Peyer's patch (tissue), 4 donors: ENCODE measurements at regions not wholly inside any gene's neighbourhood (a gene's known extent, or its start where the extent isn't known, plus 50 kb on each side); places are given as distances from the start of the nearest gene placed in this dataset.

ENCODE experiments used
- DNase-seq, 3 donors: peaks; one replicate each; pipeline ENCODE4 v3.0.0-alpha.2; 2017 to 2019
- H3K27ac ChIP-seq, 4 donors: fragments of 200-600 bp; sonication (generic); one replicate each; pipeline ENCODE4 v1.5.1; 2016 to 2019
- H3K27me3 ChIP-seq, 2 donors: fragments of 200-600 bp; sonication (generic); one replicate each; pipeline ENCODE4 v1.5.1; 2019
- H3K36me3 ChIP-seq, 3 donors: fragments of 200-600 bp; sonication (generic); one replicate each; pipeline ENCODE4 v1.5.1; 2016 to 2019
- H3K4me1 ChIP-seq, 4 donors: fragments of 200-600 bp; sonication (generic); one replicate each; pipeline ENCODE4 v1.5.1; 2016 to 2019
- H3K4me3 ChIP-seq, 4 donors: fragments of 200-600 bp; sonication (generic); 1 replicate in 3 of 4; 2 replicates in 1 of 4; pipeline ENCODE4 v1.5.1; 2016 to 2019; ENCODE audit warnings: mild to moderate bottlenecking in 1 of 4
- H3K9me3 ChIP-seq, 4 donors: fragments of 200-600 bp; sonication (generic); one replicate each; pipeline ENCODE4 v1.5.1; 2016 to 2019; ENCODE audit warnings: mild to moderate bottlenecking in 1 of 4
- POLR2A ChIP-seq, 2 donors: fragments of 450-650 bp; IDR thresholded peaks; one replicate each; pipeline ENCODE4 v1.5.1; 2017; ENCODE audit warnings: antibody characterized with exemption in 2 of 2, mild to moderate bottlenecking in 2 of 2, moderate library complexity in 2 of 2
- TF ChIP-seq, protein P1 (sequence below), 6 experiments: fragments of 450-650 bp in 4 of 6; fragments of 200-600 bp in 2 of 6; sonication (generic) in 1 of 6; IDR thresholded peaks; one replicate each; pipeline ENCODE4 v1.5.1; 2017 to 2019; ENCODE audit warnings: antibody characterized with exemption in 6 of 6, mild to moderate bottlenecking in 3 of 6, moderate library complexity in 1 of 6

DNA sequence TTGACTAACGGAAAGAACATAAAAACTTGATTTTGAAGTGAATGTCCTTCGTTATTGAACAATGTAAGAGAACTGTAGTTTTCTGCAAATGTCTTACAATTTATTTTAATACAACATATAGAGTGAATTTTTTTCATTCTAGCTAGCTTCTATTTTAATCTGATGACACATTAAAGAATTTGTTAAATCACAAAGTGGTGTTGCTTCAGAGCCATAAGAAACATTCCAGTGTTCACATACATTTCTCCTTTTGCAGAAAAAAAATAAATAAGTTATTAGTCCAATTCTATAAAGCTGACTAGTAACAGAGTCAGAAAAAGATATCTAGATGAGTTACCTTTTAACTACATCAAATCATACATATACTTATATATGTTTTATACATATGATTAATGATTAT is 914.3 kb upstream of the SLC39A10 start:
- no peaks in the 10 kb centered on the region for H3K4me1 ChIP-seq
- no peak for TF ChIP-seq POLR2A (IDR thresholded peaks at IDR 0.05)
- TF ChIP-seq, protein P1, sequence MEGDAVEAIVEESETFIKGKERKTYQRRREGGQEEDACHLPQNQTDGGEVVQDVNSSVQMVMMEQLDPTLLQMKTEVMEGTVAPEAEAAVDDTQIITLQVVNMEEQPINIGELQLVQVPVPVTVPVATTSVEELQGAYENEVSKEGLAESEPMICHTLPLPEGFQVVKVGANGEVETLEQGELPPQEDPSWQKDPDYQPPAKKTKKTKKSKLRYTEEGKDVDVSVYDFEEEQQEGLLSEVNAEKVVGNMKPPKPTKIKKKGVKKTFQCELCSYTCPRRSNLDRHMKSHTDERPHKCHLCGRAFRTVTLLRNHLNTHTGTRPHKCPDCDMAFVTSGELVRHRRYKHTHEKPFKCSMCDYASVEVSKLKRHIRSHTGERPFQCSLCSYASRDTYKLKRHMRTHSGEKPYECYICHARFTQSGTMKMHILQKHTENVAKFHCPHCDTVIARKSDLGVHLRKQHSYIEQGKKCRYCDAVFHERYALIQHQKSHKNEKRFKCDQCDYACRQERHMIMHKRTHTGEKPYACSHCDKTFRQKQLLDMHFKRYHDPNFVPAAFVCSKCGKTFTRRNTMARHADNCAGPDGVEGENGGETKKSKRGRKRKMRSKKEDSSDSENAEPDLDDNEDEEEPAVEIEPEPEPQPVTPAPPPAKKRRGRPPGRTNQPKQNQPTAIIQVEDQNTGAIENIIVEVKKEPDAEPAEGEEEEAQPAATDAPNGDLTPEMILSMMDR (IDR thresholded peaks at IDR 0.05), result no peak
- no peaks in the 10 kb centered on the region for H3K36me3 ChIP-seq
- H3K27ac ChIP-seq, result no peak overlapping the region
- H3K27me3 ChIP-seq, result no peaks in the 10 kb centered on the region
- no peak for DNase-seq
- H3K9me3 ChIP-seq, result no peaks in the 10 kb centered on the region
- H3K4me3 ChIP-seq, result no peak overlapping the region

DNA sequence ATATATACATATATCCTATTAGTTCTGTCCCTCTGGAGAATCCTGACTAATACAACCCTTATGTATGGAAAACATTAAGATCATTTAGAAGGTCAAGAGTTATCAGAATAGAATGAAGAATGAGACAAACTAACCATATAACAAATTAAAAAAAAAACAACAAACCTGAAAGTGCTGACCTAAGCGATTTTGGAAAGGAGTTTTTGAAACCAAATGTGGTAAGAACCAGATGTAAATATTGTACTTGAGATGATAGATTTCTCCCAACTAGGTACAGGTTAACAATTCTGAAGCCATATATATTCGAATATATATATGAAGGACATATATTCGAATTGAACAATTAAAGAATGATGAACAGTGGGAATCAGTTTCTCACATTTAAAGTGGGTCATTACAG is 917.8 kb upstream of the SLC39A10 start:
- Histone ChIP-seq H3K4me3 (no peak overlapping the region), H3K27ac (no peak overlapping the region), H3K27me3 (no peaks in the 10 kb centered on the region), H3K36me3 (no peaks in the 10 kb centered on the region), H3K9me3 (no peaks in the 10 kb centered on the region), H3K4me1 (no peaks in the 10 kb centered on the region)
- TF ChIP-seq POLR2A (IDR thresholded peaks at IDR 0.05), result no peak
- TF ChIP-seq, protein P1 (IDR thresholded peaks at IDR 0.05), result no peak
- DNase-seq, result no peak

DNA sequence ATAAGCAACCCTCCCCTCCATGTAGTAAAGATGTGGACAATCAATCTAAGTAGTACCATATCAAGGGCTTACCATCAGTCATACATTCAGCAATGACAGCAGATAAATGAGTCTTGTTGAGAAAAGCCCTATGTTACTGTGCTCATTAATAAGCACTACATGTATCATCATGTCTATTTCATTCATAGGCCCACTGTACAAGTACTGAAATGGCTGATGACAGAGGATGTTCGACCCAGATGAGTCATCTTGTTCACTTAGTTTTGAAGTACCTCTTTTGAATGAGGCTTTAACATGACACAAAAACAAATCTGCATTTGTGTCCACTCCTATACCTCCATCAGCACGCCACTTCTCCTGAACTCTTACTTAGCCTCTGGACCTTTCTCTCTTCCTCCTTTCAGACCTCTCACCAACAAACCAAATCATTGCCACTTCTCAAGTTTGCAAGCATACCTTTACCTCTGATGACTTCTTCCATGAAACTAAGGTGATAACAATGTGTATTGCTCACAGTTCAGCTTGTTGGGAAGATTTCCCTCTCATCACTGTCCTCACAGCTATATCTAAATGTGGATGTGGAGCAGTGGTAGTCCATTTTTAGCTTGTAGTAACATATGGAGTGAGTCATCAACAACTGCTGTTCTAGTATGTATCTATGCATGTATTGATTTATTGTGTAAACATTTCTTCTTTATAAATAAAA is 921.0 kb upstream of the SLC39A10 start:
- Histone ChIP-seq H3K4me3 (no peak overlapping the region), H3K9me3 (no peaks in the 10 kb centered on the region), H3K4me1 (no peaks in the 10 kb centered on the region), H3K27me3 (no peaks in the 10 kb centered on the region), H3K36me3 (no peaks in the 10 kb centered on the region), H3K27ac (no peak overlapping the region)
- TF ChIP-seq, protein P1 (IDR thresholded peaks at IDR 0.05), result no peak
- no peak for TF ChIP-seq POLR2A (IDR thresholded peaks at IDR 0.05)
- DNase-seq, result no peak

DNA sequence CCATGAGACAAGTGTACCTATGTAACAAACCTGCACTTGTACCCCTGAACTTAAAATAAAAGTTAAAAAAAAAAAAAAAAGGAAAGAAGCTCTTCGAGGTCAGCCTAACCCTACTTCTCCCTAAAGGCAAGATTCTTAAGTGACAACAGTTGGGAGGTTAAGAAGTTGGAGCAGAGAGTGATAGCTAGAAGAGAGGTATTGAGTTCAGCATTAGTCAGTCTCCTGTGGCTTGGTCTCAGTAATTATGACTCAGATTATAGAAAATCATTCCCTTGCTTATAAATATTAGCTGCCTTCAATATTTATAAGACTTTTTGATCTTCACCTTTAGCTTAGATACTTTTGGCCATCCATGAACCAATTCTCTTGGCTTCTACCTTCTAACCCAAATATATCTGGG is 926.8 kb upstream of the SLC39A10 start:
- Histone ChIP-seq H3K27me3 (no peaks in the 10 kb centered on the region), H3K27ac (no peak overlapping the region), H3K36me3 (no peaks in the 10 kb centered on the region), H3K4me3 (no peak overlapping the region), H3K9me3 (no peaks in the 10 kb centered on the region), H3K4me1 (no peaks in the 10 kb centered on the region)
- DNase-seq, result no peak
- TF ChIP-seq, protein P1 (IDR thresholded peaks at IDR 0.05), result no peak
- TF ChIP-seq POLR2A (IDR thresholded peaks at IDR 0.05), result no peak

DNA sequence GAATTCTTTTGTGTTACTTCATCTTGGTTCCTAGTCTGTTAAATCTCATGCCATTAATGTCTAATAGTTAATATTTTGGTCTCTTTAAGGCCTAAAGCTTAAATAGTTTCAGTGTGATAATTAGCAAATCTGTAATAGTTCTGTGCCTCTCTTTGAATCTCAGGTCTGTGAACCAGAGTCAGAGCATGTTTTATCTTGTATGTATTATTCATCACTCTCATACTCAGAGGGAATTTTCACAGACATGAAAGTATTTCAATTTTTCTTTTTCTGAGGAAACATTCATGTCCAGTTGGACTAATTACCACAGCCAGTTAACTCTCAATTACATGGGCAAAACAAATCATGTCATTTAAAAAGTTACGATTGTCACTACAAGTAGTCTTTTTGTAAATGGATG is 931.9 kb upstream of the SLC39A10 start:
- Histone ChIP-seq H3K4me1 (no peaks in the 10 kb centered on the region), H3K9me3 (no peaks in the 10 kb centered on the region), H3K4me3 (no peak overlapping the region), H3K27me3 (no peaks in the 10 kb centered on the region), H3K36me3 (no peaks in the 10 kb centered on the region), H3K27ac (no peak overlapping the region)
- no peak for DNase-seq
- TF ChIP-seq, protein P1 (IDR thresholded peaks at IDR 0.05), result no peak
- no peak for TF ChIP-seq POLR2A (IDR thresholded peaks at IDR 0.05)

DNA sequence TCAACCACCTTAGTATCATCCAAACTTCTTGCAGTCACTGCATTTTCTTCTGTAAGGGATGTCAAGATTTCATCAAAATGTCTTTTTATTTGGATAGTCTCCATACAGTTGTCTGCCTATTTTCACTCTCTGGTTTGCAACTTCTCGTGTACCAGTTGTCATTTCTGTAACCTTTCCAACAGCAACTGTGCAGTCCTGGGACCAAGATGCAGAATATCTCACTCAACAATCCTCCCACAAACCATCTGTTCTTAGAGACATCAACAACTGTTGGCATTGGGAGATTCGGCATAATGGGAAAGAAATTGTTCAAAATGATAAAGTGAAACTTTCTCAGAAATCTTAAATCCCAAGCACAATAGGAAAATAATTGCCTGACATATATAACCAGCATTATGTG is 933.6 kb upstream of the SLC39A10 start:
- Histone ChIP-seq H3K27ac (no peak overlapping the region), H3K4me3 (no peak overlapping the region), H3K36me3 (no peaks in the 10 kb centered on the region), H3K27me3 (no peaks in the 10 kb centered on the region), H3K9me3 (no peaks in the 10 kb centered on the region), H3K4me1 (no peaks in the 10 kb centered on the region)
- DNase-seq, result no peak
- TF ChIP-seq POLR2A (IDR thresholded peaks at IDR 0.05), result no peak
- TF ChIP-seq, protein P1 (IDR thresholded peaks at IDR 0.05), result no peak
